SK-N-SH (cell line): ENCODE measurements at regions not wholly inside any gene's neighbourhood (a gene's known extent, or its start where the extent isn't known, plus 50 kb on each side); places are given as distances from the start of the nearest gene placed in this dataset.

Experiments used
- CTCF ChIP-seq: fragments of 200-600 bp; sonication (generic); IDR thresholded peaks from 2 replicates; pipeline ENCODE4 v1.6.1; 2017; ENCODE audit warnings: antibody characterized with exemption, mild to moderate bottlenecking, moderate library complexity
- EZH2phosphoT487 ChIP-seq: fragments of 200-600 bp; sonication (generic); IDR thresholded peaks from 2 replicates; pipeline ENCODE4 v1.6.1; 2017; ENCODE audit warnings: low read depth, mixed run types, mild to moderate bottlenecking, antibody characterized with exemption, moderate library complexity, borderline replicate concordance
- FOXM1 ChIP-seq: IDR thresholded peaks from 2 replicates; pipeline ENCODE4 v1.4.0; 2012; ENCODE audit warnings: low read depth, mild to moderate bottlenecking
- GABPA ChIP-seq: IDR thresholded peaks from 2 replicates; pipeline ENCODE4 v1.4.0; 2012; ENCODE audit warnings: low read depth, mild to moderate bottlenecking
- NRF1 ChIP-seq: IDR thresholded peaks from 2 replicates; pipeline ENCODE4 v1.6.1; 2012; ENCODE audit warnings: low read depth, mild to moderate bottlenecking, low read length
- POLR2AphosphoS5 ChIP-seq: IDR thresholded peaks from 2 replicates; pipeline ENCODE4 v1.6.1; 2012; ENCODE audit warnings: low read depth, low read length
- TCF12 ChIP-seq: IDR thresholded peaks from 2 replicates; pipeline ENCODE4 v1.4.0; 2012
- TEAD4 ChIP-seq: IDR thresholded peaks from 2 replicates; pipeline ENCODE4 v1.4.0; 2012; ENCODE audit warnings: mild to moderate bottlenecking, borderline replicate concordance; ENCODE audit not compliant: insufficient read depth

GRCh38 chr4:189404271-189404670 lies 536.4 kb upstream of the FRG1 start:
- TF ChIP-seq EZH2phosphoT487 (no peak), GABPA (no peak), POLR2AphosphoS5 (no peak), CTCF (no peak), NRF1 (no peak), TCF12 (no peak), FOXM1 (no peak), TEAD4 (no peak)
